ENCODE measurements at regions not wholly inside any gene's neighbourhood (a gene's known extent, or its start where the extent isn't known, plus 50 kb on each side); places are given as distances from the start of the nearest gene placed in this dataset.

- no peak for TF ChIP-seq TAF1 (IDR thresholded peaks at IDR 0.05; ENCODE audit: borderline replicate concordance, low read depth, low read length)
- TF ChIP-seq POLR2A (IDR thresholded peaks at IDR 0.05; ENCODE audit: low read depth, low read length) = no peak
- TF ChIP-seq POLR2AphosphoS5 (IDR thresholded peaks at IDR 0.05; ENCODE audit: low read depth, low read length) = no peak
Measured at GRCh38 chr14:83301791-83302190, 1768.1 kb upstream of the SEL1L start.
